ENCODE measurements at regions not wholly inside any gene's neighbourhood (a gene's known extent, or its start where the extent isn't known, plus 50 kb on each side); places are given as distances from the start of the nearest gene placed in this dataset.
"Not testable (repeated sequence)": the region's sequence is repeated elsewhere in the genome, so short reads cannot be mapped to it uniquely, and the experiment has no call there.

GRCh38 chr17:30708241-30709078, 116.0 kb downstream of the CRLF3 start:
- H3K9me3 ChIP-seq, H3K36me3 ChIP-seq: not testable (repeated sequence)
- Histone ChIP-seq H3K4me1 (peaks cover 0 to 54% (median 10%) of the 10 kb centered on the region in 3 donors), H3K27ac (peak overlapping the region in 3 of 4 donors; percentile 74 to 80 (median 75)), H3K27me3 (peaks cover 24% of the 10 kb centered on the region), H3K4me3 (peak overlapping the region; percentile 67 to 88)
- TF ChIP-seq POLR2A (IDR thresholded peaks at IDR 0.05), result peak; percentile 23 to 29
- ATAC-seq, result peak; percentile 83
- WGBS, 2 donors (ENCODE audit: low coverage in 1 of 2), result 0 to 1% methylated on average over 17 to 18 of the region's 75 CpGs

GRCh38 chr17:30707724-30708240, 116.7 kb downstream of the CRLF3 start:
- H3K27me3 ChIP-seq, result peaks cover 31% of the 10 kb centered on the region
- H3K4me3 ChIP-seq, result peak overlapping the region; percentile 67 to 88
- H3K4me1 ChIP-seq, result peaks cover 0 to 54% (median 10%) of the 10 kb centered on the region in 3 donors
- not testable (repeated sequence) for ATAC-seq, H3K9me3 ChIP-seq, H3K36me3 ChIP-seq
- H3K27ac ChIP-seq, result peak overlapping the region in 3 of 4 donors; percentile 74 to 80 (median 75)
- WGBS, 2 donors (ENCODE audit: low coverage in 1 of 2), result 0% methylated on average over 12 to 14 of the region's 18 CpGs

DNA sequence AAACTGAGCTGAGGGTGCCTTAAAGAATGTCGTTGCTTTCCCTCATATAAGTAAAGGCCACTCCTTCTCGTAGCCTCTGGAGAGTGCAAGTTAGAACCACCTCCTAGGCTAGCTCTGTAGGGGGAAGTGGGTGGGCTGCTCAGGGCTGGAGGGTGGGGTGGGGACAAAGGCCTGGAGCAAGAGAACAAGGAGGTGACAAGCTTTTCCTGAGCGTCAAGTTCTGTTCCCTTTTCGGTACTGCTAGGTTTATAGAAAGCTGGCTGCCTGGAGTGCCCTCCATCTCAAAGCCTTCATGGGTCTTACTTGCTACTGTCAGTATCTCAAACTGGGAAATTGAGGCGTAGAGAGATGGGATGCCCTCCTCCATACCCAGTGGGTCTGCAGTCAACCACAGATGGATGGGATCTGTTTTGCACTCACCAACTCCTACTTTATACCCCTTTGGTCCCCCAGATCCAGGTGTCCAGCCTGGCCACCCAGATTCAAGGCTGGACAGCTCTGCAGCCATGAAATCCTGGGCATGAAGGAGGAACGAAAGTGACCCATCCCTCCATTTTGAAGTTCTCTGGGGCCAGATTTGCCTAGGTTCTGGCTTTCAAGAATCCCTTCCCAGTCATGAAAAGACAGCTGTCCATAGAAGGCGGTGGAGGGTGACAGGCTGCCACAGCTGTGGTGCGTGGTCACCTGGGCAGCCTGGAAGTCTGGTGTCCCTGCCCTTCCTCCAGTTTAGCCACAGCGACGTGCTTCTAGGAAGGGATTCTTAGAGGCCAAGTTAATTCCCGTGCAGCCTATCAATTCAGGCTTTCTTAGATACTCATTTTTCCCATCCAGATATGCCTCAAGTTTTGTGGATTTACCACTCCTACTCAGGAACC, 117.8 kb downstream of the CRLF3 start:
- peaks cover 0 to 47% (median 10%) of the 10 kb centered on the region in 3 donors for H3K4me1 ChIP-seq
- not testable (repeated sequence) for H3K9me3 ChIP-seq, H3K27ac ChIP-seq, H3K4me3 ChIP-seq, ATAC-seq, H3K36me3 ChIP-seq
- H3K27me3 ChIP-seq, result peaks cover 40% of the 10 kb centered on the region
- WGBS, 2 donors (ENCODE audit: low coverage in 1 of 2), result 32 to 42% methylated on average over 6 to 7 of the region's 11 CpGs

DNA sequence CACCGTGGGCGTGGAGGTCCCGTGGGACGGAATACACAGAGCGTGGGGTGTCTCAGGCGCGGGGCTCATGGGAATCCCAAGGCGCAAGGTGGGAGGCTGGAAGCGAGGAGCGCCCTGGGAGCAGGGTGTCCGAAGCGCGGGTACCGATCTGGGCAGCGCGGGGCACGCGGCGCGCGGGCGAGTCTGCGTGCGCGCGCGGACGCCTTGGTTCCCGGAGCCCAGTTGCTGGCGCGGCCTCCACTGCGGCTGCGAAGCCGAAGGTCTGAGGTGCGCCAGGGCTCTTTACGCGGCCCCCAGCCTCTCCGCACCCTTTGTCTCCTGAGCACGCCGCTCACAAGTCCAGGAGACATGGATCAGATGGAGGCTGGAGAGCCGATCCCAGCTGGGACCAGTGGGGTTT, 118.5 kb downstream of the CRLF3 start:
- not testable (repeated sequence) for H3K36me3 ChIP-seq, ATAC-seq, H3K9me3 ChIP-seq, H3K27ac ChIP-seq
- peak overlapping the region in 1 of 2 donors; percentile 8 for H3K4me3 ChIP-seq
- H3K27me3 ChIP-seq, result peaks cover 47% of the 10 kb centered on the region
- 0% methylated on average over 7 of the region's 41 CpGs; no CpG with 5 or more reads in 1 of the 2 donors for whole genome bisulfite sequencing, 2 donors (ENCODE audit: low coverage in 1 of 2)
- H3K4me1 ChIP-seq, result peaks cover 0 to 40% (median 8%) of the 10 kb centered on the region in 3 donors

DNA sequence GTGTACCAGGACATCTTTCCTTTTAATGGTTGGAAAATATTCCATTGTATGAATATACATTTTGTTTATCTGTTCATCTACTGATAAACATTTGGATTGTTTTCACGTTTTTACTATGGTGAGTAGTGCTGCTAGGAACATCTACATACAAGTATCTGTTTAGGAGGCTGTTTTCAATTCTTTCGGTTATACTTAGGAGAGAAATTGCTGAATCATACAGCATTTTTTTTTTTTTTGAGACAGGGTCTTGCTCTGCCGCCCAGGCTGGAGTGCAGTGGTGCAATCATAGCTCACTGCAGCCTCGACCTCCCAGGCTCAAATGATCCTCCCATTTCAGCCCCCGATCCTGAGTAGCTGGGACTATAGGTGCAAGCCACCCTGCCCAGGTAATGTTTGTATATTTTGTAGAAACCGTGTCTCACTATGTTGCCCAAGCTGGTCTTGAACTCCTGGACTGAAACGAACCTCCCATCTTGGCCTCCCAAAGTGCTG, 122.9 kb downstream of the CRLF3 start:
- WGBS, 2 donors (ENCODE audit: low coverage in 1 of 2), result 54 to 72% methylated on average over 2 to 6 of the region's 7 CpGs
- ATAC-seq, result no peak
- Histone ChIP-seq H3K4me3 (no peak overlapping the region), H3K9me3 (no peaks in the 10 kb centered on the region), H3K27me3 (peaks cover 53% of the 10 kb centered on the region), H3K27ac (no peak overlapping the region), H3K4me1 (peaks cover 0 to 16% (median 9%) of the 10 kb centered on the region in 3 donors), H3K36me3 (no peaks in the 10 kb centered on the region)
- TF ChIP-seq EP300 (IDR thresholded peaks at IDR 0.05) (no peak), CTCF (IDR thresholded peaks at IDR 0.05) (no peak), POLR2AphosphoS5 (IDR thresholded peaks at IDR 0.05) (no peak), POLR2A (IDR thresholded peaks at IDR 0.05) (no peak)

DNA sequence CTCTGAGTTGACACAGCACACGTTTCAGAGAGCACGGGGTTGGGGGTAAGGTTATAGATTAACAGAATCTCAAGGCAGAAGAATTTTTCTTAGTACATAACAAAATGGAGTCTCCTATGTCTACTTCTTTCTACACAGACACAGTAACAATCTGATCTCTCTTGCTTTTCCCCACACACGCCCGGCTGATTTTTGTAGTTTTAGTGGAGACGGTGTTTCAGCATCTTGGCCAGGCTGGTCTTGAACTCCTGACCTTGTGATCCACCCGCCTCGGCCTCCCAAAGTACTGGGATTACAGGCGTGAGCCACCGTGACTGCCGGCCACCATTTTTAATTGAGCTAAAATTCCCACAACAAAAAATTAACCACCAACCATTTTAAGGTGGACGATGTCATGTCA, 123.7 kb downstream of the CRLF3 start:
- H3K27ac ChIP-seq, H3K4me3 ChIP-seq, ATAC-seq, H3K9me3 ChIP-seq, H3K36me3 ChIP-seq, H3K4me1 ChIP-seq: not testable (repeated sequence)
- WGBS, 2 donors (ENCODE audit: low coverage in 1 of 2), result 57 to 69% methylated on average over 7 to 9 of the region's 11 CpGs
- H3K27me3 ChIP-seq, result peaks cover 48% of the 10 kb centered on the region

- ATAC-seq, result peak; percentile 77
- peak overlapping the region; percentile 19 to 42 for H3K4me3 ChIP-seq
- peaks cover 32% of the 10 kb centered on the region for H3K27me3 ChIP-seq
- H3K4me1 ChIP-seq, H3K9me3 ChIP-seq, H3K27ac ChIP-seq, H3K36me3 ChIP-seq: not testable (repeated sequence)
- TF ChIP-seq CTCF (IDR thresholded peaks at IDR 0.05), result peak in 3 of 4 experiments; percentile 76 to 93 (median 84)
- 9 to 22% methylated on average over 6 to 11 of the region's 32 CpGs for WGBS, 2 donors (ENCODE audit: low coverage in 1 of 2)
Observed at GRCh38 chr17:30697619-30698460, 126.7 kb downstream of the CRLF3 start.
